ENCODE measurements at regions not wholly inside any gene's neighbourhood (a gene's known extent, or its start where the extent isn't known, plus 50 kb on each side); places are given as distances from the start of the nearest gene placed in this dataset.
"Not testable (repeated sequence)": the region's sequence is repeated elsewhere in the genome, so short reads cannot be mapped to it uniquely, and the experiment has no call there.

- FAIRE-seq (no peak), DNase-seq (ENCODE audit: low spot score) (no peak)
These were observed 108.5 kb downstream of the KCNK1 start for GRCh38 chr1:233722212-233722979.

GRCh38 chr1:233723387-233723786 lies 109.5 kb downstream of the KCNK1 start:
- DNase-seq (ENCODE audit: low spot score), result no peak
- no peak for FAIRE-seq

GRCh38 chr1:233724131-233724631 lies 110.3 kb downstream of the KCNK1 start:
- DNase-seq (ENCODE audit: low spot score); FAIRE-seq: not testable (repeated sequence)

- FAIRE-seq (no peak), DNase-seq (ENCODE audit: low spot score) (no peak)
These were observed 111.5 kb downstream of the KCNK1 start for GRCh38 chr1:233725423-233725822.

GRCh38 chr1:233728721-233729120 lies 114.8 kb downstream of the KCNK1 start:
- FAIRE-seq (no peak), DNase-seq (ENCODE audit: low spot score) (no peak)

DNA sequence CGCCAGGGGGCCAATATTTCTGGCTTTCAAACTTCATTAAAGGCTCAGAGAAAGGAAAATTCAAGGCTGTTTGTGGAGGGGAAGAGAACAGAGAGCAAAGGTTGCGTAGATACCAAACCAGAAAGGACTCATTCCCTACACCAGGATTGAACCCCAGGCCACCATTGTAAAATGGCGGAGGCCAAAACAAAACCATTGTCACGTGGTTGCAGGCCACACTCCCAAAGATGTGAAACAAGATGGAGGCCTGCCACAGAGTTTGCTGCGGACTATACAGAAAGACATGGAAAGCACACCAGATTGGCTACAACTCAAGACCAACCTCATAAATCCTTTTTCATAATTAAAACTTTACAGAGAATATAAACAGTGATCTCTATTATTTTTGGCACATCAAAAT lies 116.5 kb downstream of the KCNK1 start:
- FAIRE-seq (no peak), DNase-seq (ENCODE audit: low spot score) (no peak)

DNA sequence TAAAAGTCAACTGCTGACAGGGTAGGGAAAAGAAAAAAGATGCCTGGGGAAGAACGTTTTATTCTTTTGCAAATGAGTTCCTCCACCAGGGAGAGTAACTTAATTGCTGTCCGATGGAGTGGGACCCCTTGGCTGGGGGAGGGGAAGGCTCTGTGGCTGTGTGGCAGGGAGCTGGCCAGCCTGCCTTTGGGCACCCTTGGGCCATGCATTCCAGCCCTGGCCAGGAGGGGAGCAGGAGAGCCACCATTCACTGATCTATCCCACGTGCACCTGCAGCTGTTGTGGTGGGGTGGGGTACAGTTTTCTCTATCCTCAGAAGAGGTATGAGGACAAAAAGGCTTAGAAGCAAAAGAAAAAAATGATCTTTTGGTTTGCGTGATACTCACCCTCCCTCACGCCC lies 116.9 kb downstream of the KCNK1 start:
- no peak for FAIRE-seq
- DNase-seq (ENCODE audit: low spot score), result no peak

- FAIRE-seq, result no peak
- no peak for DNase-seq (ENCODE audit: low spot score)
These were observed 118.3 kb downstream of the KCNK1 start for GRCh38 chr1:233732206-233732605.

- FAIRE-seq (no peak), DNase-seq (ENCODE audit: low spot score) (no peak)
These were observed 120.5 kb downstream of the KCNK1 start for GRCh38 chr1:233734456-233734855.

DNA sequence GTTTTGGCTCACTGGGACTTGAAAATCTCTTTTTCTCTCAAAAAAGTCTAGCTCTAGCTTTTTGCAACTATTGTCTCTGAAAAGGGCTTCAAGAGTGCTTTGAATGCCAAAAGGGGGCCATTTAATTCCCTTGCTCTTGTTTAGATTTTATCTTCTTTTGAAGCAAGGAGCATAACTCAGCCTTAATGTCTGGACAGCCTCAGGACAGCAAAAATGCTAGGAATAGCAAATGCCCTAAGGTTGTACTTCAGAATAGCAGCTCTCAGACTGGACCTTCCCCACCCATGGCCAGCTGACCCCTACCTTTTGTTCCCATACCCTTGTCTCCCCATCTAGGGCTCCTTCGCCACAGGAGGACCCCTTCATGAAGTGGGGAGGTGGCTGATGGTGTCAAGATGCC lies 121.4 kb downstream of the KCNK1 start:
- FAIRE-seq, result no peak
- no peak for DNase-seq (ENCODE audit: low spot score)

- no peak for FAIRE-seq
- no peak for DNase-seq (ENCODE audit: low spot score)
These were observed 121.9 kb downstream of the KCNK1 start for GRCh38 chr1:233735847-233736246.

GRCh38 chr1:233737341-233737740 lies 123.4 kb downstream of the KCNK1 start:
- FAIRE-seq (no peak), DNase-seq (ENCODE audit: low spot score) (no peak)

- DNase-seq (ENCODE audit: low spot score) (no peak), FAIRE-seq (no peak)
These were observed 124.5 kb downstream of the KCNK1 start for GRCh38 chr1:233738396-233738795.

GRCh38 chr1:233738850-233739249 lies 124.9 kb downstream of the KCNK1 start:
- DNase-seq (ENCODE audit: low spot score), result no peak
- no peak for FAIRE-seq

GRCh38 chr1:233744779-233745513 lies 131.0 kb downstream of the KCNK1 start:
- no peak for FAIRE-seq
- DNase-seq (ENCODE audit: low spot score), result no peak

DNA sequence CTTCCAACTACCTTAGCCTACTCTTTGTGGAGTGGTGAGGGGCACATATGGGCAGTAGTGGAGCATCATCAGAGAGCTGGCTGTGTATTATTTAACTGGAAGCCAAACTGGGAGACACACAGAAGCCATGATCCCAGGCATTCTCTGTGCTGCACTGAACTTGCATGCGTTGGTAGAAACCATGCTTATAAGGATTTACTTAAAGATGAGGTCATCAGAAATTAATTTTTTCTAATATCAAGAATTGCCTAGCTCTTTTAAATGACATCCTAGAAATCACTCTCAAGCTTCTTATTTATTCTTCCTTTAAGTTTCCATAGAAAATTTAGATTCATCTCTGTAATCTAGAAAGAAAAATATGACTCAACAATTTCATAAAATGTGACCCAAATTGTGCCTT lies 136.2 kb downstream of the KCNK1 start:
- DNase-seq (ENCODE audit: low spot score) (no peak), FAIRE-seq (no peak)

DNA sequence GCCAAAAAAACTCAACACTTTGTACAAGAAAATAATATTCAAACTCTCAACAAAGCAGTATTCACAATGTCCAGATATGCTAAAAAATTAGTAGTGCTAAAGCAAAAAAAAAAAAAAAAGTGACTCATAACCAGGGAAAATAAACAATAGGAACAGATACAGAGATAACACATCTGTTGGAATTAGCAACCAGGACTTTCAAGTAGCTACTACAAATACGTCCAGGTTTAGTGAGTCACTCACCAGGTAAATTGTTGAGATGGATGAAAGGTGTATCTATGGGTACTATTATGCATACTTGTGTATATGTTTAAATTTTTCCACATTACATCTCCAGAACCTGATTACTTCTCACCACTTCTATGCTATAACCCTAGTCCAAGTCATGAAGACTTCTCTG lies 144.8 kb upstream of the SLC35F3 start:
- DNase-seq (ENCODE audit: low spot score), result no peak
- FAIRE-seq, result no peak

DNA sequence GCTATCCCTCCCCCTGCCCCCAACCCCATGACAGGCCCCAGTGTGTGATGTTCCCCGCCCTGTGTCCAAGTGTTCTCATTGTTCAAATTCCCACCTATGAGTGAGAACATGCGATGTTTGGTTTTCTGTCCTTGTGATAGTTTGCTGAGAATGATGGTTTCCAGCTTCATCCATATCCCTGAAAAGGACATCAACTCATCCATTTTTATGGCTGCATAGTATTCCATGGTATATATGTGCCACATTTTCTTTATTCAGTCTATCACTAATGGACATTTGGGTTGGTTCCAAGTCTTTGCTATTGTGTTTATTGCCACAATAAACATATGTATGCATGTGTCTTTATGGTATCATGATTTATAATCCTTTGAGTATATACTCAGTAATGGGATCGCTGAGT lies 140.2 kb upstream of the SLC35F3 start:
- DNase-seq (ENCODE audit: low spot score); FAIRE-seq: not testable (repeated sequence)

DNA sequence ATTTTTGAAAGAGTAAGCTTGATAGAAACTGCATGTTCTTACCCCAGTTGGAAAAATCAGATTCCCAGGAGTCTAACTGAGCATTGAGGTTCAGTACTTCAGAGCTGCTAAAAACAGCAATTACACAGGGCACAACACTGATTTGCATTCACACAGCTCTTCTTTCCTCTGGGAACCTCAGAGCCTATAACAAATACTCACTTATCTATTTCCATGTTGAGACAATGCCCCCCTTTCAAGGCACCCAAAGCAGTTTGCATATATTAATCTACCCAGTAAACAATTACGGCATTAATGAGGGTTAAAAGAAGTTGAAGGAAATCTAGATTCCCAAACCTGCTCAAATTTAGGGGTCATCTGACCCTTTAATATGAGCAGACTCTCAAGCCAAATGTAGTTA lies 126.9 kb upstream of the SLC35F3 start:
- DNase-seq (ENCODE audit: low spot score) (no peak), FAIRE-seq (no peak)

DNA sequence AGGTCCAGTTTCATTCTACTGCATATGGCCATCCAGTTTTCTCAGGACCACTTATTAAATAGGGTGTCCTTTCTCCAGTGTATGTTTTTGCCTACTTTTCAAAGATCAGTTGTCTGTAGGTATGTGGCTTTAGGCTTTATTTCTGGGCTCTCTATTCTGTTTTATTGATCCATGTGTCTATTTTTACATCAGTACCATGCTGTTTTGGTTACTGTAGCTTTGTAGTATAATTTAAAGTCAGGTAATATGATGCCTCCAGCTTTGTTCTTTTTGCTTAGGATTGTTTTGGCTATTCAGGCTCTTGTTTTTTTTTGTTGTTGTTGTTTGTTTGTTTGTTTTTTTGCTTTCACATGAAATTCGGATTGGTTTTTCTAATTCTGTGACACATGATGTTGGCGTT lies 124.4 kb upstream of the SLC35F3 start:
- DNase-seq (ENCODE audit: low spot score) (no peak), FAIRE-seq (no peak)

GRCh38 chr1:233782937-233783586 lies 121.4 kb upstream of the SLC35F3 start:
- DNase-seq (ENCODE audit: low spot score) (no peak), FAIRE-seq (no peak)

DNA sequence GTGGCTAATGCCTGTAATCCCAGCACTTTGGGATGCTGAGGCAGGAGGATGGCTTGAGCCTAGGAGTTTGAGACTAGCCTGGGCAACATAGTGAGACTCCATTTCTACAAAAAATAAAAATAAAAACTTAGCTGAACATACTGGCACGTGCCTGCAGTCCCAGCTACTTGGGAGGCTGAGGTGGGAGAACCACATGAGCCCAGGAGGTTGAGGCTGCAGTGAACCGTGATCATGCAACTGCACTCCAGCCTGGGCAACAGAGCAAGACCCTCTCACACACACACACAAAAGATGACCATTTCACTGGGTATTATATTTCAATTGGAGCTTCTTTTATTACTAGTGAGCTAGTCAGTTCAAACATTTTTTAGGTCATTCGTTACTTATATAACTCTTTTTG lies 116.9 kb upstream of the SLC35F3 start:
- FAIRE-seq (no peak), DNase-seq (ENCODE audit: low spot score) (no peak)
